AG10803 (cell line): ENCODE measurements at regions not wholly inside any gene's neighbourhood (a gene's known extent, or its start where the extent isn't known, plus 50 kb on each side); places are given as distances from the start of the nearest gene placed in this dataset.

Experiments
- DNase-seq: peaks from one replicate; pipeline ENCODE4 v3.0.0; 2010; ENCODE audit warnings: low read depth
- H3K4me3 ChIP-seq: 2 replicates; pipeline ENCODE4 v1.5.1; 2011; ENCODE audit warnings: mild to moderate bottlenecking, low read length, control low read depth
- CTCF ChIP-seq: conservative IDR thresholded peaks from 2 replicates; pipeline ENCODE4 v1.5.1; 2011; ENCODE audit warnings: mild to moderate bottlenecking, low read length, control low read depth, inconsistent platforms

- TF ChIP-seq CTCF = no peak
- H3K4me3 ChIP-seq = no peak overlapping the region
- DNase-seq = no peak
Observed at GRCh38 chr5:31113666-31114350, 79.7 kb upstream of the CDH6 start.

DNA sequence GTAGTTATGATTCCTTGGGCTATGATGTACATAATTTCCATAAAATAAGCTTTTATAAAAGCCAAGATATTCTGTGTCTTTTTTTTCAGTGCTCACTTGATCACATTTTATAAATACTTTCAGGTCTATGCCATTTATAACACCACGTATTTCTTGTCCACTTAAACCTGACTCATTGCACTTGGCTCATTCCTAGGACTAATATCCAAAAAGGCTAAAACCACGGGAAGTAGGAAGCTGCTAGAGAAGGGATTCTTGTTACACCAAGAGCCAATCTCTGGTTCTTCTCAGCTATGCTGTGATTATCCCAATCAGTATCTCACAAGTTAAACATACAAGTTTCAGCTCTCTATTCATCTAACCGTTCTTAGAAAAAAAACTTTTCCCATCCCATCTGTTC lies 80.4 kb upstream of the CDH6 start:
- DNase-seq = peak; percentile 65
- TF ChIP-seq CTCF = no peak
- no peak overlapping the region for H3K4me3 ChIP-seq

DNA sequence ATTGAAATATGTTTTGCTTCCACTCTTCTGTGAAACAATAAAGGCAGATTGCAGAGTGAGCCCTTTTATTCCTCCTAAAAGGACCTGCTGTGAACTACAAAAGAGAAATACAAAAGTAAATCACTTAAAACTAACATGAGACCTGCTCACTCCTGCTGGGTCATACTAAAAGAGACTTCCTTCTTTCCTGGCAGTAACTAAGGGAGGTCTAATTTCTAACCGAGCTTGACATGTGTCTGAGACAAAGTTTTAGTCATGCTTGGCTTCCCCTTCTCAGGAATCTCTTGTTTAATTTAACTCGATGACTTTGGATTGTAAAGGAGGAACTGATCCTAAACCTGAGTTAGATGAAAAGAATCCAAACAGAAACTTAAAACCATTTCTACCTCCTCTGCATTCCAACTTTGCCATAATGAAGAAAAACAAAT lies 86.4 kb upstream of the CDH6 start:
- TF ChIP-seq CTCF = no peak
- peak; percentile 9 for DNase-seq
- H3K4me3 ChIP-seq = no peak overlapping the region

DNA sequence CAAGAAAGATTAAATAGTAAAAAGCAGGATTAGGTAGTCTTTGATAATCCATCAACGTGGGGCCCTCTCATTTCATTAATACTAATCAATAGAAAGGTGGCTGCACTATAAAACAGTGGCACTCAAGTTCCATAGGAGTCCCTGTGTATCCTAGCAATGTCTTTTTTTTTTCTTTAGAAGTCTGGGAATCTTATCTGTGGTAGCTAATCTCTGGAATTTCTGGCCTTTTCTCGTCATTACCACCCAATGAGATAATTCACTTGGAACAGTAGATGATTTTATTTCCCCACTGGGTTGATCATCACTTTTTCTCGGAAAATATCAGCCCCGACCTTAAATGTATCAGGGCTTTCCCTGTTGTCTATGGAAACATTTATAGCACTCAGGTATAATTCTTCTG lies 86.8 kb upstream of the CDH6 start:
- no peak for DNase-seq
- H3K4me3 ChIP-seq = no peak overlapping the region
- TF ChIP-seq CTCF = no peak

- no peak overlapping the region for H3K4me3 ChIP-seq
Observed at GRCh38 chr5:31106278-31106677, 87.2 kb upstream of the CDH6 start.

DNA sequence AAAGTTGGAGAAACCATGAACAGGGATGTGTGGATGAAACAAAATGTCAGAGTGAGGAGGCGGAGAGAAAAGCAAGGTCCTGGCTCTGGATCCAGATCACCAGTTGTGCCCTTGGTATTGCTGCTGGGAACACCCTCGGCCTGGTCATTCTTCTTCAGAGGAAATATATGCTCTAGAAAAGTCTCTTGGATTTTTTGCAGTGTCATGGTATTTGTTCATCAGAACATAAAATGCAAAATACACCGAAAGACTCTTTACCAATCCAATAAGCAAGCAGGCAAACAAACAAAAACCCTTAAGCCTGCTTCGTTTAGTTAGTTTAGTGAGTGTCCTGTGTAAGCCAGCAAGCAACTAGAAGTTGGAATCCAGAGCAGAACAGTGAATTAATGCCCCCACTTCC lies 88.7 kb upstream of the CDH6 start:
- TF ChIP-seq CTCF = no peak
- no peak overlapping the region for H3K4me3 ChIP-seq
- DNase-seq = no peak

More at GRCh38 chr5:31106278-31106677, 87.2 kb upstream of the CDH6 start:
- DNase-seq = no peak
- TF ChIP-seq CTCF = no peak

DNA sequence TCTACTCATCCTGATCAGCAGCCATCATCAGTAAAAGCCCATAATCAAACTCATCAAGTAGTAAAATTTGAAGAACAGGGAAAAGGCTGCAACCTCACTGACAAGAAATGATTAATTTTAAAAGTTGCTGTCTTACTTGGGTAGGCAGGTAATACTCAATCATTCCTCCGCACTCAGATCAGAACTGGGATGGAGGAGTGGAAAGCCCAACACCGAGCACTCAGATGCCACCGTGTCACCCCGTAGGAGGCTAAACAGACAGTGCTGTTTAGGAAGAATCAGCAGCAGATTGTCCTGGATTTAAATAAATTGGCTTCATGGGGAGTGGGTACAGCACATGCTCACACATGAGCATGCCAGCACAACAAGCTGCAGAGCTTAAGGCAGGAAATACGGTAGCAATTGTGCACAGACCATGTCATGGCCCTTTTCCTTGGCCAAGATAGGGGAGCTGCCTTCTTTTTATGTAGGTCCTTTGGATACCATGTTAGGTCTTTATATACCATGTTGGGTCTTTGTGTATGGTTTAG lies 92.6 kb upstream of the CDH6 start:
- no peak overlapping the region for H3K4me3 ChIP-seq
- TF ChIP-seq CTCF = no peak
- DNase-seq = no peak
